Activated CD8-positive, alpha-beta T cell treated with anti-CD3 and anti-CD28 coated beads for 36 hours (primary cell): ENCODE measurements at regions not wholly inside any gene's neighbourhood (a gene's known extent, or its start where the extent isn't known, plus 50 kb on each side); places are given as distances from the start of the nearest gene placed in this dataset.

Experiments
- ATAC-seq: fragments of 200-7000 bp; cut with Tn5 transposase; one replicate; pipeline ENCODE4 v1.10.0; 2021; ENCODE audit warnings: mild to moderate bottlenecking, moderate library complexity
- CTCF ChIA-PET: fragments of 350-600 bp; sonication (Branson Sonifier 250); formaldehyde crosslinking; loops from one replicate; lab custom pipeline; 2021; ENCODE audit warnings: antibody characterized with exemption; lab: Charles Lee
- POLR2A ChIA-PET: fragments of 350-600 bp; sonication (Branson Sonifier 250); formaldehyde crosslinking; loops from one replicate; lab custom pipeline; 2021; ENCODE audit warnings: antibody characterized with exemption; lab: Charles Lee
- DNase-seq: peaks from one replicate; pipeline ENCODE4 v3.0.0-alpha.2; 2020
- H3K27ac Mint-ChIP-seq: one replicate; pipeline ENCODE4 v1.8.0; 2021; ENCODE audit warnings: mild to moderate bottlenecking, mixed read lengths
- H3K27me3 Mint-ChIP-seq: one replicate; pipeline ENCODE4 v1.8.0; 2021; ENCODE audit warnings: mixed read lengths
- H3K36me3 Mint-ChIP-seq: one replicate; pipeline ENCODE4 v1.8.0; 2021; ENCODE audit warnings: low read depth, mixed read lengths
- H3K4me1 Mint-ChIP-seq: one replicate; pipeline ENCODE4 v1.8.0; 2021; ENCODE audit warnings: low read depth, mixed read lengths
- H3K4me3 Mint-ChIP-seq: one replicate; pipeline ENCODE4 v1.8.0; 2021; ENCODE audit warnings: mild to moderate bottlenecking, moderate library complexity, mixed read lengths
- H3K9me3 Mint-ChIP-seq: one replicate; pipeline ENCODE4 v1.8.0; 2021; ENCODE audit warnings: mixed read lengths
- CTCF ChIP-seq: fragments of 200-600 bp; IDR thresholded peaks from one replicate; pipeline ENCODE4 v1.8.0; 2022; ENCODE audit warnings: antibody characterized with exemption, mild to moderate bottlenecking
- intact Hi-C: fragments of 100-400 bp; cut with micrococcal nuclease; formaldehyde crosslinking; loops from one replicate; pipeline ENCODE4 v1.10.0; 2022

- Mint-ChIP-seq H3K4me1 (peaks cover 2% of the 10 kb centered on the region), H3K27me3 (peaks cover 28% of the 10 kb centered on the region), H3K27ac (no peak overlapping the region), H3K4me3 (no peak overlapping the region), H3K9me3 (no peaks in the 10 kb centered on the region), H3K36me3 (no peaks in the 10 kb centered on the region)
- ATAC-seq: no peak
- DNase-seq: no peak
- TF ChIP-seq CTCF: no peak
- ChIA-PET POLR2A (no interaction called here), CTCF (no interaction called here)
- intact Hi-C loops: no loop called here
Measured at GRCh38 chr6:139593081-139593480, 218.6 kb upstream of the CITED2 start.

GRCh38 chr6:139592011-139592410 is 217.6 kb upstream of the CITED2 start:
- no peak overlapping the region for H3K27ac Mint-ChIP-seq
- H3K36me3 Mint-ChIP-seq: no peaks in the 10 kb centered on the region
- CTCF ChIA-PET: no interaction called here
- no peaks in the 10 kb centered on the region for H3K9me3 Mint-ChIP-seq
- ATAC-seq (no peak), DNase-seq (no peak)
- POLR2A ChIA-PET: no interaction called here
- no peak for TF ChIP-seq CTCF
- H3K4me1 Mint-ChIP-seq: peaks cover 2% of the 10 kb centered on the region
- no peak overlapping the region for H3K4me3 Mint-ChIP-seq
- peaks cover 28% of the 10 kb centered on the region for H3K27me3 Mint-ChIP-seq
- intact Hi-C loops: no loop called here

GRCh38 chr6:139591075-139591865 is 216.8 kb upstream of the CITED2 start:
- Mint-ChIP-seq H3K27ac (no peak overlapping the region), H3K36me3 (no peaks in the 10 kb centered on the region), H3K9me3 (no peaks in the 10 kb centered on the region), H3K27me3 (peaks cover 28% of the 10 kb centered on the region), H3K4me1 (peaks cover 2% of the 10 kb centered on the region), H3K4me3 (no peak overlapping the region)
- ChIA-PET CTCF (no interaction called here), POLR2A (no interaction called here)
- no peak for TF ChIP-seq CTCF
- DNase-seq (no peak), ATAC-seq (no peak)
- intact Hi-C loops: no loop called here

GRCh38 chr6:139590206-139590605 is 215.8 kb upstream of the CITED2 start:
- ATAC-seq: no peak
- CTCF ChIA-PET: no interaction called here
- H3K9me3 Mint-ChIP-seq: no peaks in the 10 kb centered on the region

More at GRCh38 chr6:139590206-139590605, 215.8 kb upstream of the CITED2 start:
- Mint-ChIP-seq H3K4me1 (peaks cover 2% of the 10 kb centered on the region), H3K4me3 (no peak overlapping the region), H3K27me3 (peaks cover 28% of the 10 kb centered on the region), H3K27ac (no peak overlapping the region), H3K36me3 (no peaks in the 10 kb centered on the region)
- intact Hi-C loops: no loop called here
- no peak for TF ChIP-seq CTCF
- POLR2A ChIA-PET: no interaction called here
- no peak for DNase-seq
